GM18951 (cell line): ENCODE measurements at regions not wholly inside any gene's neighbourhood (a gene's known extent, or its start where the extent isn't known, plus 50 kb on each side); places are given as distances from the start of the nearest gene placed in this dataset.
"Not testable (repeated sequence)": the region's sequence is repeated elsewhere in the genome, so short reads cannot be mapped to it uniquely, and the experiment has no call there.

Experiments used
- POLR2A ChIP-seq: IDR thresholded peaks from 4 replicates; pipeline ENCODE4 v1.6.1; 2011; ENCODE audit warnings: mild to moderate bottlenecking; ENCODE audit not compliant: insufficient read length, insufficient read depth; ENCODE audit errors: extremely low read depth
- in situ Hi-C: fragments of 300-500 bp; cut with MboI; formaldehyde crosslinking; loops from one replicate; pipeline ENCODE4 v1.12.0; 2022; ENCODE audit warnings: low sequenced_read_pairs, mixed read lengths, inconsistent platforms; ENCODE audit not compliant: unreplicated experiment

- in situ Hi-C loops, result no loop called here
- TF ChIP-seq POLR2A, result no peak
Observed at GRCh38 chr7:16960337-16960965, 78.7 kb upstream of the AGR3 start.

- no peak for TF ChIP-seq POLR2A
- in situ Hi-C loops, result no loop called here
Observed at GRCh38 chr7:16961641-16962040, 79.9 kb upstream of the AGR3 start.

- no peak for TF ChIP-seq POLR2A
- in situ Hi-C loops, result no loop called here
Observed at GRCh38 chr7:16963044-16963443, 81.3 kb upstream of the AGR3 start.

- in situ Hi-C loops, result not testable (repeated sequence)
Observed at GRCh38 chr7:16965697-16966096, 83.9 kb upstream of the AGR3 start.

GRCh38 chr7:16967300-16967811 is 85.6 kb upstream of the AGR3 start:
- no peak for TF ChIP-seq POLR2A
- in situ Hi-C loops, result no loop called here

- in situ Hi-C loops, result no loop called here
- TF ChIP-seq POLR2A, result no peak
Observed at GRCh38 chr7:16970732-16971482, 89.1 kb upstream of the AGR3 start.

- TF ChIP-seq POLR2A, result no peak
- in situ Hi-C loops, result loop anchor here (25.0 kb wide), 2 partner anchors 562 to 662 kb away; no protein-coding TSS in a partner anchor
Observed at GRCh38 chr7:16975712-16976111, 93.9 kb upstream of the AGR3 start.

- TF ChIP-seq POLR2A, result no peak
- in situ Hi-C loops, result loop anchor here (25.0 kb wide), 2 partner anchors 559 to 659 kb away; no protein-coding TSS in a partner anchor
Observed at GRCh38 chr7:16978358-16979244, 96.8 kb upstream of the AGR3 start.

- TF ChIP-seq POLR2A, result no peak
- in situ Hi-C loops, result loop anchor here (10.0 to 25.0 kb wide), 3 partner anchors 324 to 657 kb away; no protein-coding TSS in a partner anchor
Observed at GRCh38 chr7:16980539-16980938, 98.8 kb upstream of the AGR3 start.

GRCh38 chr7:16982640-16983350 is 101.0 kb upstream of the AGR3 start:
- no peak for TF ChIP-seq POLR2A
- in situ Hi-C loops, result loop anchor here (10.0 to 25.0 kb wide), 3 partner anchors 322 to 655 kb away; no protein-coding TSS in a partner anchor

GRCh38 chr7:16984375-16984774 is 102.6 kb upstream of the AGR3 start:
- in situ Hi-C loops, result loop anchor here (10.0 to 25.0 kb wide), 3 partner anchors 320 to 653 kb away; no protein-coding TSS in a partner anchor

GRCh38 chr7:16985621-16986020 is 103.8 kb upstream of the AGR3 start:
- in situ Hi-C loops, result loop anchor here (10.0 to 25.0 kb wide), 3 partner anchors 319 to 652 kb away; no protein-coding TSS in a partner anchor
- no peak for TF ChIP-seq POLR2A

More at GRCh38 chr7:16984375-16984774, 102.6 kb upstream of the AGR3 start:
- TF ChIP-seq POLR2A, result no peak
